Adrenal gland (tissue), 9 donors: ENCODE measurements at regions not wholly inside any gene's neighbourhood (a gene's known extent, or its start where the extent isn't known, plus 50 kb on each side); places are given as distances from the start of the nearest gene placed in this dataset.

Source experiments
- DNase-seq, 7 donors: peaks; one replicate each; pipeline ENCODE4 v3.0.0-alpha.2; 2019 to 2020
- H3K27ac ChIP-seq, 5 donors: fragments of 200-600 bp; sonication (generic) in 4 of 5; 1 replicate in 3 of 5; 2 replicates in 2 of 5; pipeline versions ENCODE4 v1.5.1 to v1.8.0; 2016 to 2020; ENCODE audit warnings: mild to moderate bottlenecking in 1 of 5
- H3K27me3 ChIP-seq: fragments of 200-600 bp; 2 replicates; pipeline ENCODE4 v1.8.0; 2021
- H3K36me3 ChIP-seq, 2 donors: fragments of 200-600 bp; replicated peaks in 1 of 2; 1 replicate in 1 of 2; 2 replicates in 1 of 2; pipeline versions ENCODE4 v1.5.1 to v1.8.0; 2018 to 2022
- H3K4me1 ChIP-seq, 2 donors: fragments of 200-600 bp; replicated peaks in 1 of 2; 1 replicate in 1 of 2; 2 replicates in 1 of 2; pipeline versions ENCODE4 v1.5.1 to v1.8.0; 2018 to 2021
- H3K4me3 ChIP-seq, 4 donors: fragments of 200-600 bp; sonication (generic) in 3 of 4; one replicate each; pipeline ENCODE4 v1.5.1; 2016 to 2018
- H3K9me3 ChIP-seq, 3 donors: fragments of 200-600 bp; sonication (generic) in 1 of 3; replicated peaks in 1 of 3; 1 replicate in 2 of 3; 2 replicates in 1 of 3; pipeline versions ENCODE4 v1.5.1 to v1.8.0; 2016 to 2021
- POLR2A ChIP-seq, 2 donors: fragments of 450-650 bp; IDR thresholded peaks; one replicate each; pipeline ENCODE4 v1.6.1; 2017; ENCODE audit warnings: antibody characterized with exemption in 2 of 2, mild to moderate bottlenecking in 2 of 2, moderate library complexity in 1 of 2
- WGBS, 4 donors: extraction: QIAGEN DNeasy Blood & Tissue Kit in 2 of 4; methylation state at CpG; one replicate each; pipeline versions ENCODE4 v1.1.5 to v1.1.7; 2013 to 2017; 5-methylcytosine and 5-hydroxymethylcytosine counted together
- intact Hi-C, 2 donors: fragments of 100-400 bp; cut with DNase I; formaldehyde crosslinking; loops; one replicate each; pipeline versions ENCODE4 v1.14.1 to v1.15.0; 2022 to 2023
- TF ChIP-seq, protein P1 (sequence below), 6 experiments: fragments of 450-650 bp in 4 of 6; fragments of 200-600 bp in 2 of 6; sonication (generic) in 1 of 6; IDR thresholded peaks; 1 replicate in 5 of 6; 2 replicates in 1 of 6; pipeline versions ENCODE4 v1.5.1 to v1.8.0; 2016 to 2021; ENCODE audit warnings: antibody characterized with exemption in 6 of 6, mild to moderate bottlenecking in 2 of 6, moderate library complexity in 1 of 6
- donor health status: healthy with polysubstance abuse.
- donor health status: Bipolar disorder and iron deficiency.
- donor health status: DM: yes; HTN: yes; CAD: no.
- donor health status: DM: no; HTN: no; CAD: no.
- donor health status: DM: no; HTN: no; CAD: no.

GRCh38 chr13:107461751-107462150, 753.6 kb downstream of the LIG4 start:
- WGBS, 4 donors = 46 to 59% (median 50%) methylated on average over 1 of the region's 1 CpG
- Histone ChIP-seq H3K9me3 (no peaks in the 10 kb centered on the region), H3K27me3 (no peaks in the 10 kb centered on the region), H3K4me3 (no peak overlapping the region), H3K4me1 (no peaks in the 10 kb centered on the region), H3K36me3 (no peaks in the 10 kb centered on the region), H3K27ac (no peak overlapping the region)
- intact Hi-C loops = no loop called here
- no peak for TF ChIP-seq POLR2A (IDR thresholded peaks at IDR 0.05)
- TF ChIP-seq, protein P1, sequence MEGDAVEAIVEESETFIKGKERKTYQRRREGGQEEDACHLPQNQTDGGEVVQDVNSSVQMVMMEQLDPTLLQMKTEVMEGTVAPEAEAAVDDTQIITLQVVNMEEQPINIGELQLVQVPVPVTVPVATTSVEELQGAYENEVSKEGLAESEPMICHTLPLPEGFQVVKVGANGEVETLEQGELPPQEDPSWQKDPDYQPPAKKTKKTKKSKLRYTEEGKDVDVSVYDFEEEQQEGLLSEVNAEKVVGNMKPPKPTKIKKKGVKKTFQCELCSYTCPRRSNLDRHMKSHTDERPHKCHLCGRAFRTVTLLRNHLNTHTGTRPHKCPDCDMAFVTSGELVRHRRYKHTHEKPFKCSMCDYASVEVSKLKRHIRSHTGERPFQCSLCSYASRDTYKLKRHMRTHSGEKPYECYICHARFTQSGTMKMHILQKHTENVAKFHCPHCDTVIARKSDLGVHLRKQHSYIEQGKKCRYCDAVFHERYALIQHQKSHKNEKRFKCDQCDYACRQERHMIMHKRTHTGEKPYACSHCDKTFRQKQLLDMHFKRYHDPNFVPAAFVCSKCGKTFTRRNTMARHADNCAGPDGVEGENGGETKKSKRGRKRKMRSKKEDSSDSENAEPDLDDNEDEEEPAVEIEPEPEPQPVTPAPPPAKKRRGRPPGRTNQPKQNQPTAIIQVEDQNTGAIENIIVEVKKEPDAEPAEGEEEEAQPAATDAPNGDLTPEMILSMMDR (IDR thresholded peaks at IDR 0.05) = no peak
- no peak for DNase-seq

DNA sequence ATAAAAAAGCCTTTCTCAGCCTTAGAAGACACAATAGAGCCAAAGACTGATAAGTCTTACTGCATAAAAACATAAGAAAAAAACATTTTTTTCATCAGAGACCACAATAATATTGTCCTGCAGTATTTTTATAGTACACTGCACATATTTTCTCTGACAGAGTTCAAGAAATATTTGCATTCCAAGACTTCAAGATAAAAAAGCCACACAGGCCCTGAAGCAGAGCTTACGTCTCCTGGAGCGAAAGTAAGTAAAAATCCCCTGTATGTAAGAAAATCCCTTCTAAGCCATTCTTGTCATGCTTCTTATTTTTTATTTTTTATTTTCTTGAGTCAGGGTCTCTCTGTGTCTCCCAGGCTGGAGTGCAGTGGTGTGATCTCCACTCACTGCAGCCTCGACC, 755.9 kb downstream of the LIG4 start:
- Histone ChIP-seq H3K27ac (no peak overlapping the region), H3K36me3 (no peaks in the 10 kb centered on the region), H3K4me1 (no peaks in the 10 kb centered on the region), H3K9me3 (no peaks in the 10 kb centered on the region), H3K27me3 (no peaks in the 10 kb centered on the region), H3K4me3 (no peak overlapping the region)
- whole genome bisulfite sequencing, 4 donors = 46 to 68% (median 60%) methylated on average over 3 of the region's 3 CpGs
- intact Hi-C loops = no loop called here
- no peak for TF ChIP-seq POLR2A (IDR thresholded peaks at IDR 0.05)
- TF ChIP-seq, protein P1 (IDR thresholded peaks at IDR 0.05) = no peak
- no peak for DNase-seq

GRCh38 chr13:107458269-107458668, 757.1 kb downstream of the LIG4 start:
- TF ChIP-seq, protein P1 (IDR thresholded peaks at IDR 0.05) = no peak
- TF ChIP-seq POLR2A (IDR thresholded peaks at IDR 0.05) = no peak
- intact Hi-C loops = no loop called here
- WGBS, 4 donors = 77 to 86% (median 80%) methylated on average over 6 to 10 of the region's 10 CpGs
- no peak for DNase-seq
- no peak overlapping the region for H3K4me3 ChIP-seq
- no peaks in the 10 kb centered on the region for H3K4me1 ChIP-seq
- no peaks in the 10 kb centered on the region for H3K27me3 ChIP-seq
- no peak overlapping the region for H3K27ac ChIP-seq
- no peaks in the 10 kb centered on the region for H3K9me3 ChIP-seq
- no peaks in the 10 kb centered on the region for H3K36me3 ChIP-seq

DNA sequence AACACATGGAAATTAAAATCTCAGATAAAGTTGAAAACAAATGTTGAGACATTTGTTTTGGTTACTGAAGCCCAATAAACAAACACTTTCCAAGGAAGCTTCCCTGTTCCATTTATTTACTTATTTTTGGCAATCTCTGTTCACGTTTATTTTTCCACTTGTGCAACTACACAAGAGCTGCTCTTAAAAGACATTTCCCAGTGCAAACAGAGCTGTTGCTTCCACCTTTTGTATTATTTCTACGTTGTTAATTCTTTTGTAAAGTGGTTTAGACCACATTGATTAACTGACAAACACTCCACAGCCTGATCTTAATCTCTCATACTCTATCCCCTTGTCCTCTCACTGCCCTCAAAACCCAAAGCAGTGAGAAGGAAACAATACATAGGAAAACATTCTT, 757.6 kb downstream of the LIG4 start:
- Histone ChIP-seq H3K4me3 (no peak overlapping the region), H3K27me3 (no peaks in the 10 kb centered on the region), H3K27ac (no peak overlapping the region), H3K4me1 (no peaks in the 10 kb centered on the region), H3K9me3 (no peaks in the 10 kb centered on the region), H3K36me3 (no peaks in the 10 kb centered on the region)
- TF ChIP-seq, protein P1 (IDR thresholded peaks at IDR 0.05) = no peak
- no peak for TF ChIP-seq POLR2A (IDR thresholded peaks at IDR 0.05)
- DNase-seq = no peak
- 22 to 43% (median 32%) methylated on average over 2 of the region's 2 CpGs for WGBS, 4 donors
- intact Hi-C loops = no loop called here
